ENCODE measurements at regions not wholly inside any gene's neighbourhood (a gene's known extent, or its start where the extent isn't known, plus 50 kb on each side); places are given as distances from the start of the nearest gene placed in this dataset.

GRCh38 chr6:84350397-84350796, 123.0 kb upstream of the CEP162 start:
- H3K4me3 ChIP-seq (ENCODE audit: low read depth, low read length), result no peak overlapping the region
- H3K23ac ChIP-seq (ENCODE audit: low read length), result no peak overlapping the region
- no peaks in the 10 kb centered on the region for H3K27me3 ChIP-seq (ENCODE audit: insufficient read depth, low read length)
- H2AFZ ChIP-seq (ENCODE audit: insufficient read depth, low read length, poor library complexity), result no peak overlapping the region
- H4K91ac ChIP-seq (ENCODE audit: low read depth, low read length), result no peak overlapping the region
- no peaks in the 10 kb centered on the region for H3K9me3 ChIP-seq (ENCODE audit: insufficient read depth, low read depth, low read length)
- H2BK12ac ChIP-seq (ENCODE audit: low read length), result no peak overlapping the region
- H2AK5ac ChIP-seq (ENCODE audit: low read length), result no peak overlapping the region
- H3K18ac ChIP-seq (ENCODE audit: low read length), result no peak overlapping the region
- no peaks in the 10 kb centered on the region for H3K36me3 ChIP-seq (ENCODE audit: control insufficient read depth in 1 of 2, insufficient read depth in 2 of 2, low read length in 2 of 2)
- no peak overlapping the region for H3K27ac ChIP-seq (ENCODE audit: low read depth, low read length)
- H3K14ac ChIP-seq (ENCODE audit: low read length), result no peak overlapping the region
- DNase-seq, result no peak
- no peak overlapping the region for H4K12ac ChIP-seq (ENCODE audit: low read depth, low read length)
- H3K79me2 ChIP-seq (ENCODE audit: control insufficient read depth, insufficient read depth, low read length, poor library complexity), result no peaks in the 10 kb centered on the region
- no peak overlapping the region for H2BK5ac ChIP-seq (ENCODE audit: low read depth, low read length, poor library complexity)
- no peak overlapping the region for H3K9ac ChIP-seq (ENCODE audit: low read length)
- no peak overlapping the region for H3K4ac ChIP-seq (ENCODE audit: low read depth, low read length)
- no peaks in the 10 kb centered on the region for H3K79me1 ChIP-seq (ENCODE audit: low read length)
- no peak overlapping the region for H3K4me2 ChIP-seq (ENCODE audit: low read length)
- H2BK120ac ChIP-seq (ENCODE audit: insufficient read depth, low read length, poor library complexity), result no peak overlapping the region
- H3K4me1 ChIP-seq (ENCODE audit: control insufficient read depth in 1 of 2, insufficient read depth in 2 of 2, low read length in 2 of 2), result no peaks in the 10 kb centered on the region
- H4K8ac ChIP-seq (ENCODE audit: low read depth, low read length), result no peak overlapping the region

- H3K4me3 ChIP-seq (ENCODE audit: low read depth, low read length), result no peak overlapping the region
- no peak overlapping the region for H2AFZ ChIP-seq (ENCODE audit: insufficient read depth, low read length, poor library complexity)
- no peak for DNase-seq
- no peak overlapping the region for H3K4me2 ChIP-seq (ENCODE audit: low read length)
- H3K27ac ChIP-seq (ENCODE audit: low read depth, low read length), result no peak overlapping the region
- no peak overlapping the region for H2BK12ac ChIP-seq (ENCODE audit: low read length)
- H2BK5ac ChIP-seq (ENCODE audit: low read depth, low read length, poor library complexity), result no peak overlapping the region
- H3K79me2 ChIP-seq (ENCODE audit: control insufficient read depth, insufficient read depth, low read length, poor library complexity), result no peaks in the 10 kb centered on the region
- no peak overlapping the region for H4K91ac ChIP-seq (ENCODE audit: low read depth, low read length)
- no peak overlapping the region for H3K23ac ChIP-seq (ENCODE audit: low read length)
- no peak overlapping the region for H2AK5ac ChIP-seq (ENCODE audit: low read length)
- no peak overlapping the region for H3K14ac ChIP-seq (ENCODE audit: low read length)
- H3K9ac ChIP-seq (ENCODE audit: low read length), result no peak overlapping the region
- no peak overlapping the region for H2BK120ac ChIP-seq (ENCODE audit: insufficient read depth, low read length, poor library complexity)
- H3K79me1 ChIP-seq (ENCODE audit: low read length), result no peaks in the 10 kb centered on the region
- H3K4ac ChIP-seq (ENCODE audit: low read depth, low read length), result no peak overlapping the region
- no peaks in the 10 kb centered on the region for H3K4me1 ChIP-seq (ENCODE audit: control insufficient read depth in 1 of 2, insufficient read depth in 2 of 2, low read length in 2 of 2)
- H4K12ac ChIP-seq (ENCODE audit: low read depth, low read length), result no peak overlapping the region
- no peaks in the 10 kb centered on the region for H3K36me3 ChIP-seq (ENCODE audit: control insufficient read depth in 1 of 2, insufficient read depth in 2 of 2, low read length in 2 of 2)
- H4K8ac ChIP-seq (ENCODE audit: low read depth, low read length), result no peak overlapping the region
- no CpG with 5 or more reads among the region's 1 CpG for WGBS (ENCODE audit: extremely low coverage, insufficient coverage, insufficient read length)
- H3K27me3 ChIP-seq (ENCODE audit: insufficient read depth, low read length), result no peaks in the 10 kb centered on the region
- no peak overlapping the region for H3K18ac ChIP-seq (ENCODE audit: low read length)
- no peaks in the 10 kb centered on the region for H3K9me3 ChIP-seq (ENCODE audit: insufficient read depth, low read depth, low read length)
These were observed 122.1 kb upstream of the CEP162 start for GRCh38 chr6:84349542-84349941.

GRCh38 chr6:84348801-84349200, 121.4 kb upstream of the CEP162 start:
- H3K4ac ChIP-seq (ENCODE audit: low read depth, low read length), result no peak overlapping the region
- H2BK12ac ChIP-seq (ENCODE audit: low read length), result no peak overlapping the region
- no CpG with 5 or more reads among the region's 1 CpG for WGBS (ENCODE audit: extremely low coverage, insufficient coverage, insufficient read length)

GRCh38 chr6:84346372-84346771, 118.9 kb upstream of the CEP162 start:
- Histone ChIP-seq H3K27ac (ENCODE audit: low read depth, low read length) (no peak overlapping the region), H4K12ac (ENCODE audit: low read depth, low read length) (no peak overlapping the region), H3K79me2 (ENCODE audit: control insufficient read depth, insufficient read depth, low read length, poor library complexity) (no peaks in the 10 kb centered on the region), H3K36me3 (ENCODE audit: control insufficient read depth in 1 of 2, insufficient read depth in 2 of 2, low read length in 2 of 2) (no peaks in the 10 kb centered on the region), H2AFZ (ENCODE audit: insufficient read depth, low read length, poor library complexity) (no peak overlapping the region), H3K4me2 (ENCODE audit: low read length) (no peak overlapping the region), H4K8ac (ENCODE audit: low read depth, low read length) (no peak overlapping the region), H3K4ac (ENCODE audit: low read depth, low read length) (no peak overlapping the region), H4K91ac (ENCODE audit: low read depth, low read length) (no peak overlapping the region), H3K4me1 (ENCODE audit: control insufficient read depth in 1 of 2, insufficient read depth in 2 of 2, low read length in 2 of 2) (no peaks in the 10 kb centered on the region), H3K14ac (ENCODE audit: low read length) (no peak overlapping the region), H3K23ac (ENCODE audit: low read length) (no peak overlapping the region), H2BK120ac (ENCODE audit: insufficient read depth, low read length, poor library complexity) (no peak overlapping the region), H2AK5ac (ENCODE audit: low read length) (no peak overlapping the region), H3K9ac (ENCODE audit: low read length) (no peak overlapping the region), H2BK12ac (ENCODE audit: low read length) (no peak overlapping the region), H3K9me3 (ENCODE audit: insufficient read depth, low read depth, low read length) (no peaks in the 10 kb centered on the region), H3K79me1 (ENCODE audit: low read length) (no peaks in the 10 kb centered on the region), H3K18ac (ENCODE audit: low read length) (no peak overlapping the region), H3K27me3 (ENCODE audit: insufficient read depth, low read length) (no peaks in the 10 kb centered on the region), H3K4me3 (ENCODE audit: low read depth, low read length) (no peak overlapping the region), H2BK5ac (ENCODE audit: low read depth, low read length, poor library complexity) (no peak overlapping the region)
- no peak for DNase-seq

More at GRCh38 chr6:84348801-84349200, 121.4 kb upstream of the CEP162 start:
- no peak overlapping the region for H3K23ac ChIP-seq (ENCODE audit: low read length)
- no peaks in the 10 kb centered on the region for H3K79me2 ChIP-seq (ENCODE audit: control insufficient read depth, insufficient read depth, low read length, poor library complexity)
- no peak overlapping the region for H3K9ac ChIP-seq (ENCODE audit: low read length)
- no peaks in the 10 kb centered on the region for H3K79me1 ChIP-seq (ENCODE audit: low read length)
- H3K18ac ChIP-seq (ENCODE audit: low read length), result no peak overlapping the region
- H3K4me1 ChIP-seq (ENCODE audit: control insufficient read depth in 1 of 2, insufficient read depth in 2 of 2, low read length in 2 of 2), result no peaks in the 10 kb centered on the region
- H3K14ac ChIP-seq (ENCODE audit: low read length), result no peak overlapping the region
- H3K36me3 ChIP-seq (ENCODE audit: control insufficient read depth in 1 of 2, insufficient read depth in 2 of 2, low read length in 2 of 2), result no peaks in the 10 kb centered on the region
- H2AK5ac ChIP-seq (ENCODE audit: low read length), result no peak overlapping the region
- no peak for DNase-seq
- H3K4me3 ChIP-seq (ENCODE audit: low read depth, low read length), result no peak overlapping the region
- H4K8ac ChIP-seq (ENCODE audit: low read depth, low read length), result no peak overlapping the region
- no peak overlapping the region for H2BK120ac ChIP-seq (ENCODE audit: insufficient read depth, low read length, poor library complexity)
- H3K4me2 ChIP-seq (ENCODE audit: low read length), result no peak overlapping the region
- no peaks in the 10 kb centered on the region for H3K27me3 ChIP-seq (ENCODE audit: insufficient read depth, low read length)
- H3K9me3 ChIP-seq (ENCODE audit: insufficient read depth, low read depth, low read length), result no peaks in the 10 kb centered on the region
- H3K27ac ChIP-seq (ENCODE audit: low read depth, low read length), result no peak overlapping the region
- H4K12ac ChIP-seq (ENCODE audit: low read depth, low read length), result no peak overlapping the region
- H2AFZ ChIP-seq (ENCODE audit: insufficient read depth, low read length, poor library complexity), result no peak overlapping the region
- H4K91ac ChIP-seq (ENCODE audit: low read depth, low read length), result no peak overlapping the region
- H2BK5ac ChIP-seq (ENCODE audit: low read depth, low read length, poor library complexity), result no peak overlapping the region

- H3K79me1 ChIP-seq (ENCODE audit: low read length), result no peaks in the 10 kb centered on the region
- no CpG with 5 or more reads among the region's 3 CpGs for WGBS (ENCODE audit: extremely low coverage, insufficient coverage, insufficient read length)
- H3K23ac ChIP-seq (ENCODE audit: low read length), result no peak overlapping the region
These were observed 116.6 kb upstream of the CEP162 start for GRCh38 chr6:84344005-84344404.

More at GRCh38 chr6:84344005-84344404, 116.6 kb upstream of the CEP162 start:
- Histone ChIP-seq H3K79me2 (ENCODE audit: control insufficient read depth, insufficient read depth, low read length, poor library complexity) (no peaks in the 10 kb centered on the region), H3K36me3 (ENCODE audit: control insufficient read depth in 1 of 2, insufficient read depth in 2 of 2, low read length in 2 of 2) (no peaks in the 10 kb centered on the region), H3K9ac (ENCODE audit: low read length) (no peak overlapping the region), H3K27me3 (ENCODE audit: insufficient read depth, low read length) (no peaks in the 10 kb centered on the region), H3K18ac (ENCODE audit: low read length) (no peak overlapping the region), H3K14ac (ENCODE audit: low read length) (no peak overlapping the region), H3K27ac (ENCODE audit: low read depth, low read length) (no peak overlapping the region), H4K91ac (ENCODE audit: low read depth, low read length) (no peak overlapping the region), H4K8ac (ENCODE audit: low read depth, low read length) (no peak overlapping the region), H3K4me1 (ENCODE audit: control insufficient read depth in 1 of 2, insufficient read depth in 2 of 2, low read length in 2 of 2) (no peaks in the 10 kb centered on the region), H2AK5ac (ENCODE audit: low read length) (no peak overlapping the region), H2BK5ac (ENCODE audit: low read depth, low read length, poor library complexity) (no peak overlapping the region), H2BK12ac (ENCODE audit: low read length) (no peak overlapping the region), H2BK120ac (ENCODE audit: insufficient read depth, low read length, poor library complexity) (no peak overlapping the region), H2AFZ (ENCODE audit: insufficient read depth, low read length, poor library complexity) (no peak overlapping the region), H3K9me3 (ENCODE audit: insufficient read depth, low read depth, low read length) (no peaks in the 10 kb centered on the region), H3K4me2 (ENCODE audit: low read length) (no peak overlapping the region), H3K4ac (ENCODE audit: low read depth, low read length) (no peak overlapping the region), H4K12ac (ENCODE audit: low read depth, low read length) (no peak overlapping the region), H3K4me3 (ENCODE audit: low read depth, low read length) (no peak overlapping the region)
- no peak for DNase-seq

All from trophoblast cell (in vitro differentiated cells and primary cell).